Upper lobe of left lung (tissue), 6 donors: ENCODE measurements at regions not wholly inside any gene's neighbourhood (a gene's known extent, or its start where the extent isn't known, plus 50 kb on each side); places are given as distances from the start of the nearest gene placed in this dataset.

ENCODE experiments used
- ATAC-seq, 2 donors: fragments of 200-7000 bp; cut with Tn5 transposase; one replicate each; pipeline ENCODE4 v1.9.1; 2022; ENCODE audit warnings: mild to moderate bottlenecking in 2 of 2, moderate library complexity in 2 of 2; ENCODE audit not compliant: low FRiP score in 2 of 2
- DNase-seq, 2 donors: peaks; one replicate each; pipeline ENCODE4 v3.0.0-alpha.2; 2019 to 2020
- H3K27ac ChIP-seq, 4 donors: fragments of 200-600 bp; sonication (generic); one replicate each; pipeline ENCODE4 v1.5.1; 2016 to 2019
- H3K27me3 ChIP-seq, 4 donors: fragments of 200-600 bp; sonication (generic); one replicate each; pipeline ENCODE4 v1.5.1; 2017 to 2019
- H3K36me3 ChIP-seq, 4 donors: fragments of 200-600 bp; sonication (generic); one replicate each; pipeline ENCODE4 v1.5.1; 2016 to 2019
- H3K4me1 ChIP-seq, 4 donors: fragments of 200-600 bp; sonication (generic); one replicate each; pipeline ENCODE4 v1.5.1; 2018 to 2019
- H3K4me3 ChIP-seq, 4 donors: fragments of 200-600 bp; sonication (generic); one replicate each; pipeline ENCODE4 v1.5.1; 2017 to 2019; ENCODE audit warnings: mild to moderate bottlenecking in 2 of 4, moderate library complexity in 1 of 4
- H3K9me3 ChIP-seq, 4 donors: fragments of 200-600 bp; sonication (generic); one replicate each; pipeline ENCODE4 v1.5.1; 2018 to 2019
- CTCF ChIP-seq, 6 experiments: fragments of 450-650 bp in 4 of 6; fragments of 200-600 bp in 2 of 6; sonication (generic) in 2 of 6; IDR thresholded peaks; one replicate each; pipeline ENCODE4 v1.5.1; 2016 to 2019; ENCODE audit warnings: antibody characterized with exemption in 6 of 6
- EP300 ChIP-seq, 4 donors: sonication (generic); formaldehyde crosslinking; IDR thresholded peaks; one replicate each; pipeline ENCODE4 v1.5.1; 2017; ENCODE audit warnings: antibody characterized with exemption in 4 of 4, control low read depth in 2 of 4
- POLR2A ChIP-seq, 4 donors: fragments of 450-650 bp; IDR thresholded peaks; one replicate each; pipeline ENCODE4 v1.5.1; 2016 to 2017; ENCODE audit warnings: antibody characterized with exemption in 4 of 4, mild to moderate bottlenecking in 2 of 4
- POLR2AphosphoS5 ChIP-seq, 2 donors: sonication (generic); formaldehyde crosslinking; IDR thresholded peaks; one replicate each; pipeline ENCODE4 v1.5.1; 2017; ENCODE audit warnings: antibody characterized with exemption in 2 of 2
- WGBS, 2 donors: methylation state at CpG; one replicate each; pipeline ENCODE4 v1.1.5; 2017 to 2018; 5-methylcytosine and 5-hydroxymethylcytosine counted together
- donor health status: DM: no; HTN: no; CAD: no; lungs with moderate emphysema.
- donor health status: DM: no; HTN: yes; CAD: no; lungs with severe emphysema.

GRCh38 chr19:28196961-28197360 lies 1016.0 kb downstream of the UQCRFS1 start:
- H3K9me3 ChIP-seq: peaks cover 0 to under 1% (median 0%) of the 10 kb centered on the region in 4 donors
- no peak overlapping the region for H3K27ac ChIP-seq
- DNase-seq (no peak), ATAC-seq (peak in 1 of 2 donors; percentile 8)
- H3K36me3 ChIP-seq: no peaks in the 10 kb centered on the region
- no peaks in the 10 kb centered on the region for H3K27me3 ChIP-seq
- no peaks in the 10 kb centered on the region for H3K4me1 ChIP-seq
- TF ChIP-seq POLR2AphosphoS5 (IDR thresholded peaks at IDR 0.05): no peak
- no peak for TF ChIP-seq POLR2A (IDR thresholded peaks at IDR 0.05)
- TF ChIP-seq CTCF (IDR thresholded peaks at IDR 0.05): no peak
- TF ChIP-seq EP300 (IDR thresholded peaks at IDR 0.05): no peak
- no peak overlapping the region for H3K4me3 ChIP-seq
- 72 to 76% methylated on average over 5 to 7 of the region's 7 CpGs for WGBS, 2 donors

GRCh38 chr19:28196101-28196500 lies 1016.9 kb downstream of the UQCRFS1 start:
- DNase-seq (no peak), ATAC-seq (no peak)
- TF ChIP-seq POLR2A (IDR thresholded peaks at IDR 0.05): no peak
- no peak for TF ChIP-seq POLR2AphosphoS5 (IDR thresholded peaks at IDR 0.05)
- TF ChIP-seq CTCF (IDR thresholded peaks at IDR 0.05): no peak
- Histone ChIP-seq H3K27me3 (no peaks in the 10 kb centered on the region), H3K9me3 (no peaks in the 10 kb centered on the region), H3K27ac (no peak overlapping the region), H3K36me3 (no peaks in the 10 kb centered on the region), H3K4me3 (no peak overlapping the region), H3K4me1 (no peaks in the 10 kb centered on the region)
- 26 to 28% methylated on average over 3 of the region's 3 CpGs for WGBS, 2 donors

GRCh38 chr19:28185646-28186045 lies 1027.3 kb downstream of the UQCRFS1 start:
- H3K27me3 ChIP-seq: no peaks in the 10 kb centered on the region
- no peak overlapping the region for H3K4me3 ChIP-seq
- no peak overlapping the region for H3K27ac ChIP-seq
- no peak for DNase-seq
- no peaks in the 10 kb centered on the region for H3K36me3 ChIP-seq
- WGBS, 2 donors: 64 to 66% methylated on average over 3 of the region's 3 CpGs
- no peaks in the 10 kb centered on the region for H3K9me3 ChIP-seq
- H3K4me1 ChIP-seq: no peaks in the 10 kb centered on the region
- no peak for TF ChIP-seq CTCF (IDR thresholded peaks at IDR 0.05)
- no peak for TF ChIP-seq POLR2A (IDR thresholded peaks at IDR 0.05)
- TF ChIP-seq POLR2AphosphoS5 (IDR thresholded peaks at IDR 0.05): no peak
- TF ChIP-seq EP300 (IDR thresholded peaks at IDR 0.05): no peak
- no peak for ATAC-seq

GRCh38 chr19:28184997-28185396 lies 1028.0 kb downstream of the UQCRFS1 start:
- H3K27ac ChIP-seq: no peak overlapping the region
- H3K27me3 ChIP-seq: no peaks in the 10 kb centered on the region
- no peaks in the 10 kb centered on the region for H3K4me1 ChIP-seq
- H3K4me3 ChIP-seq: no peak overlapping the region
- H3K9me3 ChIP-seq: no peaks in the 10 kb centered on the region
- TF ChIP-seq EP300 (IDR thresholded peaks at IDR 0.05): no peak
- TF ChIP-seq CTCF (IDR thresholded peaks at IDR 0.05): no peak
- no peak for TF ChIP-seq POLR2AphosphoS5 (IDR thresholded peaks at IDR 0.05)
- TF ChIP-seq POLR2A (IDR thresholded peaks at IDR 0.05): no peak
- no peaks in the 10 kb centered on the region for H3K36me3 ChIP-seq
- DNase-seq (no peak), ATAC-seq (peak in 1 of 2 donors; percentile 29)

- TF ChIP-seq POLR2A (IDR thresholded peaks at IDR 0.05): no peak
- Histone ChIP-seq H3K9me3 (peaks cover 0 to 35% (median 13%) of the 10 kb centered on the region in 4 donors), H3K27ac (no peak overlapping the region), H3K27me3 (no peaks in the 10 kb centered on the region), H3K4me3 (no peak overlapping the region), H3K4me1 (no peaks in the 10 kb centered on the region), H3K36me3 (no peaks in the 10 kb centered on the region)
- 38 to 61% methylated on average over 1 of the region's 1 CpG for WGBS, 2 donors
- DNase-seq (no peak), ATAC-seq (no peak)
These were observed 1036.8 kb downstream of the UQCRFS1 start for GRCh38 chr19:28176193-28176592.
